NCI-H748 treated with DMSO at 0.1 percent for 48 hours (cell line): ENCODE measurements at regions not wholly inside any gene's neighbourhood (a gene's known extent, or its start where the extent isn't known, plus 50 kb on each side); places are given as distances from the start of the nearest gene placed in this dataset.
"Not testable (repeated sequence)": the region's sequence is repeated elsewhere in the genome, so short reads cannot be mapped to it uniquely, and the experiment has no call there.

Experiments
- DNase-seq: peaks from one replicate; lab custom pipeline; 2025; lab: John Stamatoyannopoulos, UW

- not testable (repeated sequence) for DNase-seq
Measured at GRCh38 chr15:44849701-44850403, 106.6 kb upstream of the TERB2 start.

GRCh38 chr15:44853304-44853950 lies 103.1 kb upstream of the TERB2 start:
- not testable (repeated sequence) for DNase-seq

- DNase-seq: not testable (repeated sequence)
Measured at GRCh38 chr15:44854696-44855095, 101.8 kb upstream of the TERB2 start.

- DNase-seq: not testable (repeated sequence)
Measured at GRCh38 chr15:44856284-44856683, 100.2 kb upstream of the TERB2 start.

- not testable (repeated sequence) for DNase-seq
Measured at GRCh38 chr15:44857164-44857710, 99.2 kb upstream of the TERB2 start.

GRCh38 chr15:44859088-44859487 lies 97.4 kb upstream of the TERB2 start:
- not testable (repeated sequence) for DNase-seq

- not testable (repeated sequence) for DNase-seq
Measured at GRCh38 chr15:44860168-44860567, 96.3 kb upstream of the TERB2 start.

GRCh38 chr15:44861439-44861910 lies 95.0 kb upstream of the TERB2 start:
- no peak for DNase-seq

GRCh38 chr15:44861917-44862316 lies 94.6 kb upstream of the TERB2 start:
- DNase-seq: no peak

GRCh38 chr15:44862866-44863265 lies 93.6 kb upstream of the TERB2 start:
- DNase-seq: peak; percentile 12

GRCh38 chr15:44868100-44868499 lies 88.4 kb upstream of the TERB2 start:
- DNase-seq: not testable (repeated sequence)

- not testable (repeated sequence) for DNase-seq
Measured at GRCh38 chr15:44870125-44870524, 86.4 kb upstream of the TERB2 start.

- no peak for DNase-seq
Measured at GRCh38 chr15:44873103-44873502, 83.4 kb upstream of the TERB2 start.

GRCh38 chr15:44879066-44879465 lies 77.4 kb upstream of the TERB2 start:
- no peak for DNase-seq

- DNase-seq: no peak
Measured at GRCh38 chr15:44882499-44882968, 74.0 kb upstream of the TERB2 start.

GRCh38 chr15:44883199-44883877 lies 73.1 kb upstream of the TERB2 start:
- DNase-seq: no peak

- DNase-seq: not testable (repeated sequence)
Measured at GRCh38 chr15:44898890-44899651, 57.4 kb upstream of the TERB2 start.

- DNase-seq: not testable (repeated sequence)
Measured at GRCh38 chr15:44899775-44900174, 56.7 kb upstream of the TERB2 start.

GRCh38 chr15:44900796-44901195 lies 55.7 kb upstream of the TERB2 start:
- not testable (repeated sequence) for DNase-seq

- DNase-seq: not testable (repeated sequence)
Measured at GRCh38 chr15:44903281-44903680, 53.2 kb upstream of the TERB2 start.

- not testable (repeated sequence) for DNase-seq
Measured at GRCh38 chr15:44904651-44905340, 51.7 kb upstream of the TERB2 start.
